DMS79 treated with DMSO at 0.1 percent for 48 hours (cell line): ENCODE measurements at regions not wholly inside any gene's neighbourhood (a gene's known extent, or its start where the extent isn't known, plus 50 kb on each side); places are given as distances from the start of the nearest gene placed in this dataset.

Source experiments
- DNase-seq: peaks from one replicate; lab custom pipeline; 2025; lab: John Stamatoyannopoulos, UW

DNA sequence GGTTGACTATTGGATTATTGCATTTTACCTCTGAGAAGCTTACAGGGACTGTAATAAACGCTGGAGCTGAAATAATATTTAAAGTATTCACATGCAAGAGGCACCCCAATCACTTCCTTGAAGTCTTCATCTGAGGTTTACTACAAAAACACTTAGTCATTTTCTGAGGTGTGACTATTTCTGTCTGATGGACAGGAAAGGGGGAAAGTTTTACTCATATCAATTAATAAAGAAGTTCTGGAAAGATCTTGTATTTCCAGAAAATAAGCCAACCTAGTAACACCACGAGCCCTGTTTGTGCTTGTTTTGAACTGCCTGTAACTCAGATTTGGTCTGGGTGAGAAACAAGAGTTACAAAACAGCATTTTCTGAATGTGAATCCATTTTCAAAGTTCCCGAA, 63.9 kb upstream of the PRKCQ start:
- no peak for DNase-seq

GRCh38 chr10:6642876-6643275, 62.8 kb upstream of the PRKCQ start:
- no peak for DNase-seq

DNA sequence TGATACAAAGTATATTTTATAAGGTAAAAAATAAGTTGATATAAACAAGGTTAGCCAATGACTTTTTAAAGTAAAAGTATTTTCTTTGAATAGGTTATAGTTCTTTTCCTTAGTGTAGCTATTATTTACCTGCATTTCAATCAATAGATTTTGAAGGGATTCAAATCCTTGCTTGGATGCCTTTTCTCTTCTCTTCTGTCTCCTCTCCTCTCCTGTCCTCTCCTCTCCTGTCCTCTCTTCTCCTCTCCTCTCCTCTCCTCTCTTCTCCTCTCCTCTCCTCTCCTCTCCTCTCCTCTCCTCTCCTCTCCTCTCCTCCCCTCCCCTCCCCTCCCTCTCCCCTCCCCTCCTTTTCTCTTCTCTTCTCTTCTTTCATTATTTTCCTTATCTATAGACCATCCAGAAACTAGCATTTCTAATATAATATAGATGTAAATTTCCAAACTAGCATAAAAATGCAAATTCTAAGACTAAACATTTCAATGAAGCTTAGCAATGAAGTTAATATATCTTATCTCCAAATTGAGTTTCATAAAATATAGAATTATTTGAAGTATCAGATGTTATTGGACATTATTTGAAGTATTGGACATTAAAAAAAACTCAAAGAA, 60.5 kb upstream of the PRKCQ start:
- DNase-seq, result no peak

DNA sequence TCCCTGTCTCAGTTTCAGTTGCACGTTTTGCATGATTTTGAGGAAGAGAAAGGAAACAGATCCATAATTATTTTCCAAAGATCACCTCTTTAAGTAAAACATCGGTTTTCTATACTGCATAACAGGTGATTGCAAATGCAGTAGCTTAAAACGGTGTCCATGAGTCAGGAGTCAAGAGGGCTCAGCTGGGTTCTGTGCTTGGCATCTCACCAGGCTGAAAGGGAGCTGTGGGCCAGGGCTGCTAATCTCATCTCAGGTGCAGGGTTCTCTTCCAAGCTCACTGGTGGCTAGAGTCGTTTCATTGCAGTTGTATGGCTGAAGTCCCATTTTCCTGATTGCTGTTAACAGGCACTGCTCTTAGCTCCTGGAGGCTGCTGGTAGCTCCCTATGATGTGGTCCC, 57.0 kb upstream of the PRKCQ start:
- no peak for DNase-seq

GRCh38 chr10:6635784-6636183, 55.7 kb upstream of the PRKCQ start:
- no peak for DNase-seq
